Ascending aorta (tissue), 2 donors: ENCODE measurements at regions not wholly inside any gene's neighbourhood (a gene's known extent, or its start where the extent isn't known, plus 50 kb on each side); places are given as distances from the start of the nearest gene placed in this dataset.

ENCODE experiments used
- DNase-seq, 2 donors: peaks; one replicate each; pipeline ENCODE4 v3.0.0-alpha.2; 2019; ENCODE audit warnings: low spot score in 2 of 2
- H3K27ac ChIP-seq, 2 donors: fragments of 200-600 bp; sonication (generic); one replicate each; pipeline ENCODE4 v1.5.1; 2016 to 2017; ENCODE audit warnings: mild to moderate bottlenecking in 1 of 2
- H3K27me3 ChIP-seq: fragments of 200-600 bp; sonication (generic); one replicate; pipeline ENCODE4 v1.5.1; 2017
- H3K36me3 ChIP-seq, 2 donors: fragments of 200-600 bp; sonication (generic); one replicate each; pipeline ENCODE4 v1.5.1; 2016
- H3K4me1 ChIP-seq, 2 donors: fragments of 200-600 bp; sonication (generic); one replicate each; pipeline ENCODE4 v1.5.1; 2016 to 2017; ENCODE audit warnings: mild to moderate bottlenecking in 1 of 2
- H3K4me3 ChIP-seq, 2 donors: fragments of 200-600 bp; sonication (generic); one replicate each; pipeline ENCODE4 v1.5.1; 2016 to 2017; ENCODE audit warnings: mild to moderate bottlenecking in 1 of 2
- H3K9me3 ChIP-seq, 2 donors: fragments of 200-600 bp; sonication (generic); one replicate each; pipeline ENCODE4 v1.5.1; 2016
- intact Hi-C: fragments of 100-400 bp; cut with DNase I; formaldehyde crosslinking; loops from one replicate; pipeline ENCODE4 v1.15.1; 2023
- TF ChIP-seq, protein P1 (sequence below), 3 experiments: fragments of 200-600 bp in 2 of 3; fragments of 450-650 bp in 1 of 3; sonication (generic) in 2 of 3; IDR thresholded peaks; one replicate each; pipeline ENCODE4 v1.5.1; 2016 to 2019; ENCODE audit warnings: antibody characterized with exemption in 3 of 3, mild to moderate bottlenecking in 1 of 3, moderate library complexity in 1 of 3

DNA sequence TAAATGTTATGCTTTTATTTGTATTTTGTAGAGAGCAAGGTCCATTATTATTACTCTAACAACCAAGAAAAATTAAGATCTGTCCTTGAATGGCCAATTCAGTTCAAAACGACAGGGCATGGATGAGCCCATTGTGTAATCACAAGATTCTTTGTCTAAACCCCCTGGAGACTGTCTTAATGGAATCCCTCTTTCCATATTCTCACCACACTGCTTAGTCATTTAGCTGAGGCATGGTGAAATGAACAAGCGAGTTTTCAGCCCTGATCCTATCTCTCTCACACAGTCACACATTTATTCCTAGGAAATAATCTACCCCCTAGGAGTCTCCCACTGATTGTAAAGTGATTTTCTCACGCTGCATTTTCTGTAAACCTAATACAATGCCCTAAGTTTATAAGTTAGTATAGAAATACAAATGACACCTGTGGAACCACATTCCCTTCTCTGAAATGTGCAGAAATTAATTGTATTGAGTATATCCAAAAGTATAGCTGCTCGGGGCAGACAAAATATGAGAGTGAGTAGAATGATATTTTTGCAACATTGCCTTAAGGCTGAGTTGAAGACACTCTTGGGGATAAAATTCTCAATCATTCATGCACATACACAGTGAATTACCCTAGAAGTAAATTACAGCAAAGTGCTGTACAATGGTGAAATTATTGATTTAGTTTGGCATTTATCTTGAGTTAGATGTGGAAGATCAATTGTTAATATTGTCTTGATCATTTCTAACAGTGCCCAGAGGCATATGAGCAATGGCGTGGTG lies 119.7 kb upstream of the PCDH7 start:
- Histone ChIP-seq H3K27ac (no peak overlapping the region), H3K9me3 (no peaks in the 10 kb centered on the region), H3K36me3 (no peaks in the 10 kb centered on the region), H3K4me3 (no peak overlapping the region), H3K27me3 (no peaks in the 10 kb centered on the region), H3K4me1 (no peaks in the 10 kb centered on the region)
- TF ChIP-seq, protein P1, sequence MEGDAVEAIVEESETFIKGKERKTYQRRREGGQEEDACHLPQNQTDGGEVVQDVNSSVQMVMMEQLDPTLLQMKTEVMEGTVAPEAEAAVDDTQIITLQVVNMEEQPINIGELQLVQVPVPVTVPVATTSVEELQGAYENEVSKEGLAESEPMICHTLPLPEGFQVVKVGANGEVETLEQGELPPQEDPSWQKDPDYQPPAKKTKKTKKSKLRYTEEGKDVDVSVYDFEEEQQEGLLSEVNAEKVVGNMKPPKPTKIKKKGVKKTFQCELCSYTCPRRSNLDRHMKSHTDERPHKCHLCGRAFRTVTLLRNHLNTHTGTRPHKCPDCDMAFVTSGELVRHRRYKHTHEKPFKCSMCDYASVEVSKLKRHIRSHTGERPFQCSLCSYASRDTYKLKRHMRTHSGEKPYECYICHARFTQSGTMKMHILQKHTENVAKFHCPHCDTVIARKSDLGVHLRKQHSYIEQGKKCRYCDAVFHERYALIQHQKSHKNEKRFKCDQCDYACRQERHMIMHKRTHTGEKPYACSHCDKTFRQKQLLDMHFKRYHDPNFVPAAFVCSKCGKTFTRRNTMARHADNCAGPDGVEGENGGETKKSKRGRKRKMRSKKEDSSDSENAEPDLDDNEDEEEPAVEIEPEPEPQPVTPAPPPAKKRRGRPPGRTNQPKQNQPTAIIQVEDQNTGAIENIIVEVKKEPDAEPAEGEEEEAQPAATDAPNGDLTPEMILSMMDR (IDR thresholded peaks at IDR 0.05) = no peak
- intact Hi-C loops = no loop called here
- no peak for DNase-seq

DNA sequence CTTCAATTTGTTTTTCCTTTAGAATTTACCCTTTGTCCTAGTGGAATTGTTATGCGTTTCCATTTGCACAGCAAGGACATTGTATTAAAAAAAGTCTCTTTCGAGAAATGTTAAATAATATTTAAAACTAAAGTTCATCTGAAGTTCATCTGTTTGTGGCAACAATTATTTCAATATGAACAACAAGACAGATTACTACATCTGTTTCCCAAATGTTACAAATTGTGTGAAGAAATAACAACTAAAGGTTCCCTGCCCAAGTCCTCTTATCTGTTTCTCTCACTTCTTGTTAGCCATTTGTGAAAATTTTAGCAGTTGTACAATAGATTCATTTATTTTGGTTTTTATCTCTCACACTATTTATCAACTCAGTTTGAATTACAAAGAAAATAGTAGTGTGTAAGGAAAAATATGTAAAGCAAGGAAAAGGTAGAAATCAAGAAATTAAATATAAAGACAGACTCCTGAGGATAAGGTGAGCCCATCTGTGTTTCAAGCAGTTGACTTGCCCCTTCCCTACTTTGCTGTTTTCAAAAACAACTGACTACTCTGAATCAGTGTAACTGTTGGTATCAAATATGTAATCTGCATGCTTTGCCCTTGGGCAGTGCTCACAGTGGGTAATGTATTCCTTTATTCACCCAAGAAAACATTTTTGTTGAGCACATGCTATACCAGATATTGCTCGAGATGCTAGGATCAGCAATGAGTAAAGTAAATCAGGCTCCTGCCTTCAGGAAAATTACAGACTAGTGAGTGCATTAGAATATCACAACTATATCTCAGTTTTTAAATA lies 118.9 kb upstream of the PCDH7 start:
- intact Hi-C loops = no loop called here
- DNase-seq = no peak
- TF ChIP-seq, protein P1 (IDR thresholded peaks at IDR 0.05) = no peak
- Histone ChIP-seq H3K27me3 (no peaks in the 10 kb centered on the region), H3K36me3 (no peaks in the 10 kb centered on the region), H3K9me3 (no peaks in the 10 kb centered on the region), H3K4me3 (no peak overlapping the region), H3K4me1 (no peaks in the 10 kb centered on the region), H3K27ac (no peak overlapping the region)

DNA sequence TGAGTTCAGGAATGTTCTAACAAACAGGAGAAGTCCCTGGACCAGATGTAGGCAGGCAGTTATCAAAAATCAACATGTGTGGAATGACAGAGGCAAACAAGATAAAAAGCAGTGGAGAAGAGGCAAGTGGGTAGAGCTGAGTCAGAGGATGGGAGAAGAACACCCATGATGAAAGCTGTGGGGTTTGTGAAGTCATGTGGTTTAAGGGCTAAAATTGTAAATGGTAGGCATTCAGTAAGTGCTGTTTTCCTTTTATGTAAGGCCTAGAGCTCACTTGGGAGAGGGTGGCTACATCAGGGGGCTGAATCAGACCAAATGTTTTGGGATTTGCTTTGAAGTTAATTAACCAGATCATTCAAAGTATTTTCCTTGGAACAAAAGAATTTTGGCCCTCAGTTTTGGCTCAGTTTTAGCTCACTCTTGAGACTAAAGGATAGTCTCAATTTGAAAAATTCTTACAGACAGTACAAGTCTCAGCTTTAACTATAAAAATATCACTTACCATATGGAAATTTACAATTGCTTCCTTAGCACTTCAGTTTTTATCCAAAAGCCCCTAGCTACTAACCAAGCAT lies 114.5 kb upstream of the PCDH7 start:
- H3K36me3 ChIP-seq = no peaks in the 10 kb centered on the region
- no peak for DNase-seq
- intact Hi-C loops = no loop called here
- H3K9me3 ChIP-seq = no peaks in the 10 kb centered on the region
- TF ChIP-seq, protein P1 (IDR thresholded peaks at IDR 0.05) = no peak
- no peaks in the 10 kb centered on the region for H3K27me3 ChIP-seq
- no peaks in the 10 kb centered on the region for H3K4me1 ChIP-seq
- H3K27ac ChIP-seq = no peak overlapping the region
- H3K4me3 ChIP-seq = no peak overlapping the region

DNA sequence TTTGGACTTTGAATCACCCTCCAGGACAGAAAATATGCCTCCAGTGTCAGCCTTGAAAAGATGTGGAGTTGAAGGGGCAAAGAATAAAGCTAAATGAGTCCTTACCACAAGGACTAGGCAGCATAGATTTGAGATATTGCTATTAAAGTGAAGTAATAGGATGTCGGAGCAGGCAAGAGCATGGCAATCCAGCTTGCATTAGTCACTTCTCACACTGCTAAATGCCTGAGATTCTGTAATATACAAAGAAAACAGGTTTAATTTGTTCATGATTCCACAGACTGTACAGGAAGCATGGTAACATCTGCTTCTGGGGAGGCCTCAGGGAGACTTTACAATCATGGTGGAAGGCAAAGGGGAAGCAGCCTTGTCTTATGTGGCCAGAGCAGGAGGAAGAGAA lies 109.8 kb upstream of the PCDH7 start:
- Histone ChIP-seq H3K27ac (no peak overlapping the region), H3K36me3 (no peaks in the 10 kb centered on the region), H3K4me1 (no peaks in the 10 kb centered on the region), H3K4me3 (no peak overlapping the region), H3K9me3 (no peaks in the 10 kb centered on the region), H3K27me3 (no peaks in the 10 kb centered on the region)
- DNase-seq = no peak
- intact Hi-C loops = no loop called here
- TF ChIP-seq, protein P1 (IDR thresholded peaks at IDR 0.05) = no peak

DNA sequence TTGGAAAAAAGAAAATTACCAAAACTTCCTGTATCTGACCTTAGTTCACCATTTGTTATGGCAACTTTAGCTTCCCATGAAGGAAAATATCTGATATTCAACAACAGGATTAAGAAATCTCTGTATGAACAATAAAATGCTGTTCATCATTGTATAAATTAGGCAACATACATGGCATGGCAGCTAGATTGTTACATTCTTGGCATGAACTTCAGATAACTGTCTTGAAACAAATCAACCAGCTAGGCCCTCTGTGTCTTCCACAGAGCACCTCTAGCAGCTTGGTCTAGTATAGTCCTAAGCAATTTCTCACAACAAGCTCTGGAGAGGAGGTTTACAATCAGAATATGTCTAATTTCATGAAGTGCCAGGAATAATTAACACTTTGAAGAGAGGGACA lies 105.4 kb upstream of the PCDH7 start:
- Histone ChIP-seq H3K36me3 (no peaks in the 10 kb centered on the region), H3K27me3 (no peaks in the 10 kb centered on the region), H3K4me3 (no peak overlapping the region), H3K27ac (no peak overlapping the region), H3K9me3 (no peaks in the 10 kb centered on the region), H3K4me1 (no peaks in the 10 kb centered on the region)
- TF ChIP-seq, protein P1 (IDR thresholded peaks at IDR 0.05) = no peak
- intact Hi-C loops = no loop called here
- no peak for DNase-seq
